HepG2 (cell line): ENCODE measurements at regions not wholly inside any gene's neighbourhood (a gene's known extent, or its start where the extent isn't known, plus 50 kb on each side); places are given as distances from the start of the nearest gene placed in this dataset.

Source experiments
- HMG20A ChIP-seq: IDR thresholded peaks from 2 replicates; pipeline ENCODE4 v1.6.1; 2016; ENCODE audit warnings: borderline replicate concordance
- IRF2 ChIP-seq: IDR thresholded peaks from 2 replicates; pipeline ENCODE4 v1.6.1; 2018; ENCODE audit warnings: missing genetic modification reagents, missing compliant biosample characterization
- ISL2 ChIP-seq: sonication (generic); formaldehyde crosslinking; IDR thresholded peaks from 2 replicates; pipeline ENCODE4 v1.5.0; 2020; ENCODE audit warnings: missing genetic modification reagents
- PRDM15 ChIP-seq: sonication (generic); formaldehyde crosslinking; IDR thresholded peaks from 2 replicates; pipeline ENCODE4 v1.4.0; 2020; ENCODE audit warnings: missing genetic modification reagents
- ZBTB7B ChIP-seq: sonication (generic); formaldehyde crosslinking; IDR thresholded peaks from 2 replicates; pipeline ENCODE4 v1.4.0; 2020; ENCODE audit warnings: missing genetic modification reagents
- ZFYVE20 ChIP-seq: sonication (generic); formaldehyde crosslinking; IDR thresholded peaks from 2 replicates; pipeline ENCODE4 v1.8.0; 2023; ENCODE audit warnings: low read depth, mild to moderate bottlenecking, moderate library complexity, missing genetic modification reagents, borderline replicate concordance
- ZNF263 ChIP-seq: sonication (generic); formaldehyde crosslinking; IDR thresholded peaks from 2 replicates; pipeline ENCODE4 v1.4.0; 2020; ENCODE audit warnings: missing genetic modification reagents
- ZNF510 ChIP-seq: sonication (generic); formaldehyde crosslinking; IDR thresholded peaks from 2 replicates; pipeline ENCODE4 v1.4.0; 2020; ENCODE audit warnings: low read depth, mild to moderate bottlenecking, missing genetic modification reagents
- ZNF678 ChIP-seq: sonication (generic); formaldehyde crosslinking; IDR thresholded peaks from 2 replicates; pipeline ENCODE4 v1.4.0; 2020; ENCODE audit warnings: mild to moderate bottlenecking, missing genetic modification reagents
- ZNF724P ChIP-seq: sonication (generic); formaldehyde crosslinking; IDR thresholded peaks from 2 replicates; pipeline ENCODE4 v1.8.0; 2022; ENCODE audit warnings: missing genetic modification reagents, borderline replicate concordance
- ZNF83 ChIP-seq: sonication (generic); formaldehyde crosslinking; IDR thresholded peaks from 2 replicates; pipeline ENCODE4 v1.4.0; 2020; ENCODE audit warnings: missing genetic modification reagents, mild to moderate bottlenecking, borderline replicate concordance
- ZSCAN30 ChIP-seq: sonication (generic); formaldehyde crosslinking; IDR thresholded peaks from 2 replicates; pipeline ENCODE4 v1.5.0; 2020; ENCODE audit warnings: mild to moderate bottlenecking, missing genetic modification reagents
- TF ChIP-seq, protein P1 (sequence below): sonication (generic); formaldehyde crosslinking; IDR thresholded peaks from 2 replicates; pipeline ENCODE4 v1.5.1; 2020; ENCODE audit warnings: mild to moderate bottlenecking, moderate library complexity, missing genetic modification reagents
- TF ChIP-seq, protein P2 (sequence below): sonication (generic); formaldehyde crosslinking; IDR thresholded peaks from 2 replicates; pipeline ENCODE4 v1.4.0; 2020; ENCODE audit warnings: missing genetic modification reagents, borderline replicate concordance

DNA sequence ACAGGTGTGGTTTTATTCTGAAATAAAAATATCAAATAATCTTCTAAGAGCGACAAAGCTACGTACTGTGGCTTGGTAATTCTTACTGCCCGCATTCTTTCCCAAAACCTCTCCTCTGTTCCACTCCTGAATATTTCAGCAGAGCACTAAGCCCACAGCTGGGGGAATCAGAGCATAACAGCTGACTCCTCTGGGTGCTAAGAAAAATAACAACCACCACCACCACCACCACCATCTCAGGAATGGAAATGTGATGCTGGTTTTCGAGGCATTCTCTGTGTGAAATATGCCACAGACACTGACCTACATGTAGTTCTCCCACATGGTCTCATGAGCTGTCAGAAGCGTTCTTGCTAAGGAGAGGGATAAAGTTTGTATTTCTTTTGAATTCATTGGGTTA lies 183.7 kb downstream of the BMP4 start (continued):
- TF ChIP-seq PRDM15 (CRISPR knock-in tag) (no peak), IRF2 (CRISPR knock-in tag) (no peak), ZSCAN30 (CRISPR knock-in tag) (no peak), ZNF83 (no peak), HMG20A (no peak), ZNF263 (no peak), ZNF678 (CRISPR knock-in tag) (no peak), ZNF724P (CRISPR knock-in tag) (no peak), ZNF510 (CRISPR knock-in tag) (no peak), ZFYVE20 (CRISPR knock-in tag) (no peak), ZBTB7B (CRISPR knock-in tag) (no peak), ISL2 (CRISPR knock-in tag) (no peak)
- TF ChIP-seq, protein P1, sequence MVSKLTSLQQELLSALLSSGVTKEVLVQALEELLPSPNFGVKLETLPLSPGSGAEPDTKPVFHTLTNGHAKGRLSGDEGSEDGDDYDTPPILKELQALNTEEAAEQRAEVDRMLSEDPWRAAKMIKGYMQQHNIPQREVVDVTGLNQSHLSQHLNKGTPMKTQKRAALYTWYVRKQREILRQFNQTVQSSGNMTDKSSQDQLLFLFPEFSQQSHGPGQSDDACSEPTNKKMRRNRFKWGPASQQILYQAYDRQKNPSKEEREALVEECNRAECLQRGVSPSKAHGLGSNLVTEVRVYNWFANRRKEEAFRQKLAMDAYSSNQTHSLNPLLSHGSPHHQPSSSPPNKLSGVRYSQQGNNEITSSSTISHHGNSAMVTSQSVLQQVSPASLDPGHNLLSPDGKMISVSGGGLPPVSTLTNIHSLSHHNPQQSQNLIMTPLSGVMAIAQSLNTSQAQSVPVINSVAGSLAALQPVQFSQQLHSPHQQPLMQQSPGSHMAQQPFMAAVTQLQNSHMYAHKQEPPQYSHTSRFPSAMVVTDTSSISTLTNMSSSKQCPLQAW (CRISPR knock-in tag) = no peak
- TF ChIP-seq, protein P2, sequence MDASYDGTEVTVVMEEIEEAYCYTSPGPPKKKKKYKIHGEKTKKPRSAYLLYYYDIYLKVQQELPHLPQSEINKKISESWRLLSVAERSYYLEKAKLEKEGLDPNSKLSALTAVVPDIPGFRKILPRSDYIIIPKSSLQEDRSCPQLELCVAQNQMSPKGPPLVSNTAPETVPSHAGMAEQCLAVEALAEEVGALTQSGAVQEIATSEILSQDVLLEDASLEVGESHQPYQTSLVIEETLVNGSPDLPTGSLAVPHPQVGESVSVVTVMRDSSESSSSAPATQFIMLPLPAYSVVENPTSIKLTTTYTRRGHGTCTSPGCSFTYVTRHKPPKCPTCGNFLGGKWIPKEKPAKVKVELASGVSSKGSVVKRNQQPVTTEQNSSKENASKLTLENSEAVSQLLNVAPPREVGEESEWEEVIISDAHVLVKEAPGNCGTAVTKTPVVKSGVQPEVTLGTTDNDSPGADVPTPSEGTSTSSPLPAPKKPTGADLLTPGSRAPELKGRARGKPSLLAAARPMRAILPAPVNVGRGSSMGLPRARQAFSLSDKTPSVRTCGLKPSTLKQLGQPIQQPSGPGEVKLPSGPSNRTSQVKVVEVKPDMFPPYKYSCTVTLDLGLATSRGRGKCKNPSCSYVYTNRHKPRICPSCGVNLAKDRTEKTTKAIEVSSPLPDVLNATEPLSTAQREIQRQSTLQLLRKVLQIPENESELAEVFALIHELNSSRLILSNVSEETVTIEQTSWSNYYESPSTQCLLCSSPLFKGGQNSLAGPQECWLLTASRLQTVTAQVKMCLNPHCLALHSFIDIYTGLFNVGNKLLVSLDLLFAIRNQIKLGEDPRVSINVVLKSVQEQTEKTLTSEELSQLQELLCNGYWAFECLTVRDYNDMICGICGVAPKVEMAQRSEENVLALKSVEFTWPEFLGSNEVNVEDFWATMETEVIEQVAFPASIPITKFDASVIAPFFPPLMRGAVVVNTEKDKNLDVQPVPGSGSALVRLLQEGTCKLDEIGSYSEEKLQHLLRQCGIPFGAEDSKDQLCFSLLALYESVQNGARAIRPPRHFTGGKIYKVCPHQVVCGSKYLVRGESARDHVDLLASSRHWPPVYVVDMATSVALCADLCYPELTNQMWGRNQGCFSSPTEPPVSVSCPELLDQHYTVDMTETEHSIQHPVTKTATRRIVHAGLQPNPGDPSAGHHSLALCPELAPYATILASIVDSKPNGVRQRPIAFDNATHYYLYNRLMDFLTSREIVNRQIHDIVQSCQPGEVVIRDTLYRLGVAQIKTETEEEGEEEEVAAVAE = no peak
- TF ChIP-seq, all 625 proteins: peak for 0
